ENCODE measurements at regions not wholly inside any gene's neighbourhood (a gene's known extent, or its start where the extent isn't known, plus 50 kb on each side); places are given as distances from the start of the nearest gene placed in this dataset.
"Not testable (repeated sequence)": the region's sequence is repeated elsewhere in the genome, so short reads cannot be mapped to it uniquely, and the experiment has no call there.

DNA sequence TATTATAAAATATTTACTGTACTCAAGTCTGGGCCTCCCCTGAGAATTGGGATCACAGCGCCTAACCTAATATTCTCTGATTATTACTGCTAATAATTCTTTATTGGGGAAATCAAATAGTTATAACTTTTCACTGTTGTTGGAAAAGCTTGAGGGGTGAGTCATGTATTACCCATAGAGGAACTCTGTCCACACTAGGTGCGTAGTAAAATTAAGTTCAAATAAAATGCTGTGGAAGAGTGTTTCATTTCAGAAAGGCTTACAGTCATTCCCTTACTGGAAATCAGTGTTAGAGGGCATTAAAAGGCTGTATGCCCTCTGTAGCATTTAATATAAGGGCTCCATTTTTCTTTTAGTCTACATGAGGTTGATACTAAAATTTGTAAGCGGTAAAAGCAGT is 135.0 kb upstream of the NFIA start:
- Histone ChIP-seq H3K79me2 (ENCODE audit: insufficient read depth, low read depth) (no peaks in the 10 kb centered on the region), H3K4me2 (no peak overlapping the region), H3K36me3 (ENCODE audit: insufficient read depth) (no peaks in the 10 kb centered on the region), H2AFZ (ENCODE audit: low read depth) (no peak overlapping the region), H3K4me1 (ENCODE audit: low read depth, poor library complexity, severe bottlenecking) (no peaks in the 10 kb centered on the region), H3K27ac (no peak overlapping the region), H4K20me1 (ENCODE audit: insufficient read depth) (no peaks in the 10 kb centered on the region), H3K27me3 (ENCODE audit: insufficient read depth, low read depth) (no peaks in the 10 kb centered on the region), H3K4me3 (IDR thresholded peaks at IDR 0.05; ENCODE audit: insufficient read depth, low read depth, low read length) (no peak overlapping the region), H3K9ac (no peak overlapping the region)
- TF ChIP-seq CTCF (conservative IDR thresholded peaks at IDR 0.05; ENCODE audit: low read depth, low read length) = no peak

- Histone ChIP-seq H3K9ac (no peak overlapping the region), H3K27ac (no peak overlapping the region), H3K36me3 (ENCODE audit: insufficient read depth) (no peaks in the 10 kb centered on the region), H3K79me2 (ENCODE audit: insufficient read depth, low read depth) (no peaks in the 10 kb centered on the region), H3K4me3 (IDR thresholded peaks at IDR 0.05; ENCODE audit: insufficient read depth, low read depth, low read length) (no peak overlapping the region), H3K27me3 (ENCODE audit: insufficient read depth, low read depth) (no peaks in the 10 kb centered on the region), H3K4me2 (no peak overlapping the region), H3K4me1 (ENCODE audit: low read depth, poor library complexity, severe bottlenecking) (no peaks in the 10 kb centered on the region), H2AFZ (ENCODE audit: low read depth) (no peak overlapping the region), H4K20me1 (ENCODE audit: insufficient read depth) (no peaks in the 10 kb centered on the region)
- no peak for TF ChIP-seq CTCF (conservative IDR thresholded peaks at IDR 0.05; ENCODE audit: low read depth, low read length)
These were observed 139.3 kb upstream of the NFIA start for GRCh38 chr1:60942896-60943638.

- H3K27me3 ChIP-seq (ENCODE audit: insufficient read depth, low read depth) = no peaks in the 10 kb centered on the region
- H3K9ac ChIP-seq = no peak overlapping the region
- no peak overlapping the region for H3K4me3 ChIP-seq (IDR thresholded peaks at IDR 0.05; ENCODE audit: insufficient read depth, low read depth, low read length)
- TF ChIP-seq CTCF (conservative IDR thresholded peaks at IDR 0.05; ENCODE audit: low read depth, low read length) = no peak
- no peak overlapping the region for H3K27ac ChIP-seq
- no peaks in the 10 kb centered on the region for H3K36me3 ChIP-seq (ENCODE audit: insufficient read depth)
- no peak overlapping the region for H3K4me2 ChIP-seq
- no peaks in the 10 kb centered on the region for H3K4me1 ChIP-seq (ENCODE audit: low read depth, poor library complexity, severe bottlenecking)
- no peaks in the 10 kb centered on the region for H4K20me1 ChIP-seq (ENCODE audit: insufficient read depth)
- H2AFZ ChIP-seq (ENCODE audit: low read depth) = no peak overlapping the region
- no peaks in the 10 kb centered on the region for H3K79me2 ChIP-seq (ENCODE audit: insufficient read depth, low read depth)
These were observed 140.1 kb upstream of the NFIA start for GRCh38 chr1:60942291-60942690.

- not testable (repeated sequence) for H3K4me1 ChIP-seq (ENCODE audit: low read depth, poor library complexity, severe bottlenecking); H3K27me3 ChIP-seq (ENCODE audit: insufficient read depth, low read depth); H3K36me3 ChIP-seq (ENCODE audit: insufficient read depth); H3K27ac ChIP-seq; H2AFZ ChIP-seq (ENCODE audit: low read depth); H3K79me2 ChIP-seq (ENCODE audit: insufficient read depth, low read depth); H3K4me3 ChIP-seq (IDR thresholded peaks at IDR 0.05; ENCODE audit: insufficient read depth, low read depth, low read length); H3K9ac ChIP-seq; H3K4me2 ChIP-seq; H4K20me1 ChIP-seq (ENCODE audit: insufficient read depth)
These were observed 141.7 kb upstream of the NFIA start for GRCh38 chr1:60940685-60941084.

DNA sequence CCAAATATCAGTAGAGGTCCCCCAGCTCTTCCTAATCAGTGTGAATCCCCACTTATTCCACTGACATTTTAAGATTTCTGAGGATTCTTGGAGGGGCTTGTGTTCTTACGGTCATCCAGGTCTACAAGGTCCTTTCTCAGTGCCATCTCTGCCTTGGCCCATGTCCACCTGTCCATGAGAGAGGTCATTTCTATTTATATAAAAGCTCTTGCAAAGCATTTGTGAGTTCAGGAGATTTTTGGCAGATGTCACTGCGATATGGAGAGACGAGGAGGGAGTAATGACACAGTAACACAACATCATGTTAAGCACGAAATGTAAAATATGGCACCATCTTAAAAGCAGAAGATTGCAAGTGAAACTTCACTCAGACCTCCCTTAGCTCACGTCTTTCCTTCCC is 144.6 kb upstream of the NFIA start:
- no peaks in the 10 kb centered on the region for H3K79me2 ChIP-seq (ENCODE audit: insufficient read depth, low read depth)
- H3K27ac ChIP-seq = no peak overlapping the region
- H3K36me3 ChIP-seq (ENCODE audit: insufficient read depth) = no peaks in the 10 kb centered on the region
- H3K9ac ChIP-seq = no peak overlapping the region
- no peak overlapping the region for H3K4me3 ChIP-seq (IDR thresholded peaks at IDR 0.05; ENCODE audit: insufficient read depth, low read depth, low read length)
- no peaks in the 10 kb centered on the region for H3K27me3 ChIP-seq (ENCODE audit: insufficient read depth, low read depth)
- H3K4me2 ChIP-seq = no peak overlapping the region
- no peaks in the 10 kb centered on the region for H3K4me1 ChIP-seq (ENCODE audit: low read depth, poor library complexity, severe bottlenecking)
- H4K20me1 ChIP-seq (ENCODE audit: insufficient read depth) = no peaks in the 10 kb centered on the region
- no peak for TF ChIP-seq CTCF (conservative IDR thresholded peaks at IDR 0.05; ENCODE audit: low read depth, low read length)
- H2AFZ ChIP-seq (ENCODE audit: low read depth) = no peak overlapping the region
